ENCODE measurements at regions not wholly inside any gene's neighbourhood (a gene's known extent, or its start where the extent isn't known, plus 50 kb on each side); places are given as distances from the start of the nearest gene placed in this dataset.

DNA sequence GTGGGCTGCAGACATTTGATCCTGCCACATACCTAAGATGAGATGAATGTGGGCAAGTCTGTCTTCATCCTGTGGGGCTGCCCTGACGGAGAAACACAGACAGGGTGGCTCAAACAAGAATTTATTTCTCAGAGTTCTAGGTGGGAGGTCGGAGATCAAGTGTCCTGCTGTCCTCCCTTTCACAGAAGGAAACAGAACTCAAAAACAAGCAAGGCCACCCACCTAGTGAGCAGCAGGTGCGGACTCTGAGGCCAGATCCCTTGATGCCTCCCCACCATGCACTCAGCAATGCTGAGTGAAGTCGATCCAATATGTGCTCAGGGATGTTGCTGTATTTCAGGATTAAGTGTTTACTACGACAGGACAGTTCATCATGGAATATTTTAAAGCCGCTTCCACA lies 63.0 kb upstream of the SNTG2 start:
- Histone ChIP-seq H3K4me1 (ENCODE audit: control insufficient read depth in 3 of 3, insufficient read depth in 3 of 3, low read length in 3 of 3) (peaks cover 0 to 5% (median 3%) of the 10 kb centered on the region in 3 donors), H3K36me3 (ENCODE audit: control insufficient read depth in 3 of 3, insufficient read depth in 3 of 3, low read length in 3 of 3) (no peaks in the 10 kb centered on the region), H3K9ac (ENCODE audit: low read depth in 1 of 3, low read length in 3 of 3) (no peak overlapping the region), H3K4me3 (ENCODE audit: low read length in 3 of 3) (no peak overlapping the region), H3K27ac (ENCODE audit: low read depth, low read length) (no peak overlapping the region), H3K9me3 (ENCODE audit: control insufficient read depth in 3 of 3, low read length in 3 of 3) (no peaks in the 10 kb centered on the region), H3K27me3 (ENCODE audit: control insufficient read depth in 3 of 3, insufficient read depth in 3 of 3, low read length in 3 of 3) (peaks cover 12 to 50% (median 25%) of the 10 kb centered on the region in 3 donors)

DNA sequence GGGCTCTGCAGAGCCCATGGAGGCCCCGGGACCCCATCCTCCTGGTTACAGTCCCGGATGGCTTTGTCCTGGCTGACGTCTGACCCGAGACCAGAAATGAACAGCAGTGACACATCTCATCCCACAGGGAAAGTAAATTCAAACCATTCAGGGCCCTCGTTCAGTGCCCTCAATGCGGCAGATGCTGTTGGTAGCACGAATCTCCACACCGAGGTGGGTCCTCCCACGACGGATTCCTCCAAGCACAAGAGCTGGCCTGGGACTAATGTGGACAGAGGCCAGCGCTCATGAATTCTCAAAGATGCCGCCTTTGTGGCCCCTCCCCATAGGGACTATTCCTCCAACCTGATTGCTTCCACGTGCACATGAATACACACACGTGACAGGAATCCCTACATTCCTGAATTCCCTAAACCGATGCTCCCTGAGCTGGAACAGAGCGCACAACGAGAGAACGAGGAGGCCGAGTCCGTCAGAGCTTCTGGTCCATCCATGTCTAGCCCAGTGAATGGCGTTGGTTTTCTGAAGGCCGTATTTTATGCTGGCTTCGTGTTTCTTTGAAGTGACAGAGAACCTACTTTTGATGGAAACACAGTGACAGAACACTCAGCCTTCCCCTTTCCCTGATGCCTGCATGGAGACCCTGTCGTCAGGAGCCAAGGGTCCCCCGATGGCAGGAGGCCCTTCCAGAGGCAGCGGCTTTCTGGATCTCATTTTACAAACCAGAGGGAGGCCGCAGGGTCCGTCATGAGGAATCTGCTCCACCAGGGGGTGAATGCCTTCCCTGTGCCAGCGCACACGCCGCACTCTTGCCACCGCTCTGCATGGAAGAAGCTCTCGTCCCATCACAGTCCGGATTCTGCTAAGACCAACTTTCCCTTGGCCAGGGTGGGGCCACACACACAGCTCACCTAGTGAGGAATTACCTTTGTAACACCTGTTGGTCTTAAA lies 64.3 kb upstream of the SNTG2 start:
- peaks cover 16 to 56% (median 31%) of the 10 kb centered on the region in 3 donors for H3K27me3 ChIP-seq (ENCODE audit: control insufficient read depth in 3 of 3, insufficient read depth in 3 of 3, low read length in 3 of 3)
- H3K9ac ChIP-seq (ENCODE audit: low read depth in 1 of 3, low read length in 3 of 3), result no peak overlapping the region
- H3K36me3 ChIP-seq (ENCODE audit: control insufficient read depth in 3 of 3, insufficient read depth in 3 of 3, low read length in 3 of 3), result no peaks in the 10 kb centered on the region
- peaks cover 0 to 5% (median 3%) of the 10 kb centered on the region in 3 donors for H3K4me1 ChIP-seq (ENCODE audit: control insufficient read depth in 3 of 3, insufficient read depth in 3 of 3, low read length in 3 of 3)
- no peak overlapping the region for H3K27ac ChIP-seq (ENCODE audit: low read depth, low read length)
- no peaks in the 10 kb centered on the region for H3K9me3 ChIP-seq (ENCODE audit: control insufficient read depth in 3 of 3, low read length in 3 of 3)
- no peak overlapping the region for H3K4me3 ChIP-seq (ENCODE audit: low read length in 3 of 3)

DNA sequence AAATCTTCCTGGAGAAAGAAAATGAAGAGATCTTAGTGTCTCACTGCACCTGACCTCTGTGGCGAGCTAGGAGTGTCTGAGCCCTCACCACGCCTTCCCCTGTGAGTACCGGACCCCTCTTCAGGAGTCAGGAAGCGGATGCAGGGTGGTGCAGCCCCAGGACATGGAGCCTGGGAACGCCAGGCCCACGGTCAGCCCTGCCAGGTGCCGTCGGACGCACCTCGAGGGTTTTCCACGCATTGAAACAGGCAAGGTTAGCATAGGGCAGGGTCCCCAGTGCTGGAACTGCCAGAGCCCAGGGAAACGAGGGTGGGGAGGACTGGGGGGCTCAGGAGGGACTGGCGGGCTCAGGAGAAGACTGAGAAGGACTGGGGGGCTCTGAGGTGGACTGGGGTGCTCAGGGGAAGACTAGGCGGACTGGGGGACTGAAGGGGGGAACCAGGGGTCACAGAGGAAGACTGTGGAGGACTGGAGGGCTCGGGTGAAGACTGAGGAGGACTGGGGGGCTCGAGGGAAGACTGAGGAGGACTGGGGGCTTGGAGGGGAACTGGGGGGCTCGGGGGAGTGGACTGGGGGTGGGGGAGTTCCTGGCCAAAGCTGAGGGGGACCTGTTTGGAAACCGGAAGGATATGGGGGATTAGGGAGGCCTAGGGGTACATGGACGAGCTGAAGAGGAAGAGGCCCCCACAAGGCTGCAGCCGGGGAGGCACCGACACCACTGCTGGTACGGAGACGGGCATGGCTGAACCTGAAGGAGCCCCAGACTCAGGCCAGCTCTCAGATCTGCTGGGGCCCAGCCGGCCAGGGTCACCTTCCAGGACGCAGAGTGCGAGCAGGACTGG lies 65.2 kb upstream of the SNTG2 start:
- Histone ChIP-seq H3K9me3 (ENCODE audit: control insufficient read depth in 3 of 3, low read length in 3 of 3) (no peaks in the 10 kb centered on the region), H3K36me3 (ENCODE audit: control insufficient read depth in 3 of 3, insufficient read depth in 3 of 3, low read length in 3 of 3) (no peaks in the 10 kb centered on the region), H3K4me3 (ENCODE audit: low read length in 3 of 3) (no peak overlapping the region), H3K27ac (ENCODE audit: low read depth, low read length) (no peak overlapping the region), H3K27me3 (ENCODE audit: control insufficient read depth in 3 of 3, insufficient read depth in 3 of 3, low read length in 3 of 3) (peaks cover 22 to 65% (median 40%) of the 10 kb centered on the region in 3 donors), H3K4me1 (ENCODE audit: control insufficient read depth in 3 of 3, insufficient read depth in 3 of 3, low read length in 3 of 3) (peaks cover 0 to 5% (median 3%) of the 10 kb centered on the region in 3 donors), H3K9ac (ENCODE audit: low read depth in 1 of 3, low read length in 3 of 3) (no peak overlapping the region)

DNA sequence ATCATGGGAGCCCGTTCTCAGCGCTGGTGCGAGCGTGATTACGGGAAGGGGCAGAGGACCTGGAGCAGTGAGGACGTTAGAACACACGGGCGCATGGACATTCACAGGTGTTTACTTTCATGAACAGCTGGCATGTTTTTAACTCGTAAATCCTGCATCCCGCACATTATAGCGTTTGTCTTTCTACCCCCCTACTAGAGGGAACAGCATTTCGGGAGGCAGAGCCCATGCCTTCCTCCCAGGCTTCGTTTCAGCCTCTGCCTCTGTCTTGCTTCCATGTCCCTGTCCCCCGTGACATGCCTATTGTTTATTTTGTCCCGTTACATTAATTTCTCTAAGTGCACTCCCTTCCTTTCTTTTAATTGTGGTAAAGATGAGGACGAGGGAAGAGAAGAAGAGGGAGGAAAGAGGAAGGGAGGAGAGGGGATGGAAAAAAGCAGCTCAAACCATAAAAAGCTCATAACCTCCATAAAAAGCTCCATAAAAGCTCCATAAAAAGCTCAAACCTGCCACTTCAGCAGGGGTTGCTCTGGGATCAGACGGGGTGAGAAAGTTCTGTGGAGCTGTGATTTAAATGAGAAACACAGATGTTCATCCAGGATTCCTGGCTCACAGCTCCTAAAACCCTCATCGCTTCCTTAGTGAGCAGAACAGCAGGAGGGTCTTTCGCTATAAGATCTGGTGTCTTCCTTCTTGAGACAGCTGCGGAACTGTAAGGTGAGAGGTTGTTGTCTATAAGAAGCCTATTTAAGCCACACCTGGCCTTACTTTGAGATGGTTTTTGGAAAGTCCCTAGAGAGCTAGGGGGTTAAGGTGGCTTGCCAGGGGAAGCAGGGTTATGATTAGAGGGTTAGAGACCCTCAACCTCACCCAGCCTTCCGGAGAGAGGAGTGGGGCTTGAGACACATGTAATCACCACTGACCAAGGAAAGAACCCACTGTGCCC lies 66.6 kb upstream of the SNTG2 start:
- Histone ChIP-seq H3K4me3 (ENCODE audit: low read length in 3 of 3) (peak overlapping the region in 1 of 3 donors; percentile 13), H3K36me3 (ENCODE audit: control insufficient read depth in 3 of 3, insufficient read depth in 3 of 3, low read length in 3 of 3) (no peaks in the 10 kb centered on the region), H3K27ac (ENCODE audit: low read depth, low read length) (no peak overlapping the region), H3K9me3 (ENCODE audit: control insufficient read depth in 3 of 3, low read length in 3 of 3) (no peaks in the 10 kb centered on the region), H3K9ac (ENCODE audit: low read depth in 1 of 3, low read length in 3 of 3) (no peak overlapping the region), H3K4me1 (ENCODE audit: control insufficient read depth in 3 of 3, insufficient read depth in 3 of 3, low read length in 3 of 3) (peaks cover 0 to 5% (median 3%) of the 10 kb centered on the region in 3 donors), H3K27me3 (ENCODE audit: control insufficient read depth in 3 of 3, insufficient read depth in 3 of 3, low read length in 3 of 3) (peaks cover 22 to 66% (median 41%) of the 10 kb centered on the region in 3 donors)

DNA sequence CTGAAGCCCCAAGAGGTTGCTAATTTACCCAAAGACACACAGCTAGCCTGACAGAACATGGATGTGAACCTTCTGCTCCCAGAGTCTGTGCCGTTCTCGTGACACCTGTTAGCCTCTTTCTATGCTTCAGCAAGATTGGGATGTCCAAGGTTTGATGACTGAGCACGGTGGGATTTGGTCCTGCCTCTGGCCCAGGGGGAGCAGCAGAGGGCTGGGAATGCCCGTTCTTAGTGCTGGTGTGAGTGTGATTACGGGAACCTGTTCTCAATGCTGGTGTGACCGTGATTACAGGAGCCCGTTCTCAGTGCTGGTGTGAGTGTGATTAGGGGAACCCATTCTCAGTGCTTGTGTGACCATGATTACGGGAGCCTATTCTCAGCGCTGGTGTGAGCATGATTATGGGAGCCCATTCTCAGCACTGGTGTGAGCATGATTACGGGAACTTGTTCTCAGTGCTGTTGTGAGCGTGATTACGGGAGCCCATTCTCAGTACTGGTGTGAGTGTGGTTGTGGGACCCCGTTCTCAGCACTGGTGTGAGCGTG lies 67.3 kb upstream of the SNTG2 start:
- peaks cover 22 to 62% (median 41%) of the 10 kb centered on the region in 3 donors for H3K27me3 ChIP-seq (ENCODE audit: control insufficient read depth in 3 of 3, insufficient read depth in 3 of 3, low read length in 3 of 3)
- peaks cover 0 to 5% (median 3%) of the 10 kb centered on the region in 3 donors for H3K4me1 ChIP-seq (ENCODE audit: control insufficient read depth in 3 of 3, insufficient read depth in 3 of 3, low read length in 3 of 3)
- H3K27ac ChIP-seq (ENCODE audit: low read depth, low read length), result no peak overlapping the region
- no peaks in the 10 kb centered on the region for H3K9me3 ChIP-seq (ENCODE audit: control insufficient read depth in 3 of 3, low read length in 3 of 3)
- peak overlapping the region in 1 of 3 donors; percentile 13 for H3K4me3 ChIP-seq (ENCODE audit: low read length in 3 of 3)
- H3K36me3 ChIP-seq (ENCODE audit: control insufficient read depth in 3 of 3, insufficient read depth in 3 of 3, low read length in 3 of 3), result no peaks in the 10 kb centered on the region
- no peak overlapping the region for H3K9ac ChIP-seq (ENCODE audit: low read depth in 1 of 3, low read length in 3 of 3)

DNA sequence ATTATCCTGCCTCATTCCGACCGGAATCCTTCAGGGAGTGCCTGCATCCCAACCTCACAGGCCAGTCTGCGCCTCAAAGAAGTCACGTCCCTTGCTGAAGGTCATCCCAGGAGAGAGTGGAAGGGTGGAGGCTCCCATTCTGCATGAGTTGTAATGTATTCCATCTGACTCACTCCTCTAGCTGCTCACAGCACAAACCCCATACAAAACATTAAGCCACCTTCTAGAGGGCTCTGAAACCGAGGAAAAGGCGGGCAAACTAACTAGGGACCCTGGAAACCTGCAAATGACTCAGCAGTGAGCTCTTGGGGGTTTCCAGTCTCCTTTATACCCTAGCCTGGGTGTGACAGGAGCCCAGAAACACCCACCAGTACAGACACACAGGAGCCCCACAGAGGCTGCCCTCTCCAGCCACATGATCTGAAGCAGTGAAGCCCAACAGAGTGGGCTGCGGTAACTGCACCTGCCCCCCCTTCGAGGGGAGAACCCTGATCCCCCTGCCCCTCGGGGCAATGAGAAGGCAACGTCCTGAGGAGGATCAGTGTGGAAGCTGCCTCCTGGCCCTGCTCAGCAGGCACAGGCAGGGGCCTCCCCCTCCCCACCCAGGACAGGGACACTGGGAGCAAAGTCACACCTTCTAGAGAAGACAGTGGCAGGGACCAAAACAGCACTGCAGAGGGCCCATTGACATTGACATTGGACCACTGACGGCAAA lies 69.3 kb upstream of the SNTG2 start:
- H3K27ac ChIP-seq (ENCODE audit: low read depth, low read length), result no peak overlapping the region
- no peaks in the 10 kb centered on the region for H3K36me3 ChIP-seq (ENCODE audit: control insufficient read depth in 3 of 3, insufficient read depth in 3 of 3, low read length in 3 of 3)
- peaks cover 22 to 52% (median 37%) of the 10 kb centered on the region in 3 donors for H3K27me3 ChIP-seq (ENCODE audit: control insufficient read depth in 3 of 3, insufficient read depth in 3 of 3, low read length in 3 of 3)
- no peaks in the 10 kb centered on the region for H3K9me3 ChIP-seq (ENCODE audit: control insufficient read depth in 3 of 3, low read length in 3 of 3)
- H3K9ac ChIP-seq (ENCODE audit: low read depth in 1 of 3, low read length in 3 of 3), result no peak overlapping the region
- H3K4me3 ChIP-seq (ENCODE audit: low read length in 3 of 3), result no peak overlapping the region
- H3K4me1 ChIP-seq (ENCODE audit: control insufficient read depth in 3 of 3, insufficient read depth in 3 of 3, low read length in 3 of 3), result peaks cover 0 to 5% (median 3%) of the 10 kb centered on the region in 3 donors

DNA sequence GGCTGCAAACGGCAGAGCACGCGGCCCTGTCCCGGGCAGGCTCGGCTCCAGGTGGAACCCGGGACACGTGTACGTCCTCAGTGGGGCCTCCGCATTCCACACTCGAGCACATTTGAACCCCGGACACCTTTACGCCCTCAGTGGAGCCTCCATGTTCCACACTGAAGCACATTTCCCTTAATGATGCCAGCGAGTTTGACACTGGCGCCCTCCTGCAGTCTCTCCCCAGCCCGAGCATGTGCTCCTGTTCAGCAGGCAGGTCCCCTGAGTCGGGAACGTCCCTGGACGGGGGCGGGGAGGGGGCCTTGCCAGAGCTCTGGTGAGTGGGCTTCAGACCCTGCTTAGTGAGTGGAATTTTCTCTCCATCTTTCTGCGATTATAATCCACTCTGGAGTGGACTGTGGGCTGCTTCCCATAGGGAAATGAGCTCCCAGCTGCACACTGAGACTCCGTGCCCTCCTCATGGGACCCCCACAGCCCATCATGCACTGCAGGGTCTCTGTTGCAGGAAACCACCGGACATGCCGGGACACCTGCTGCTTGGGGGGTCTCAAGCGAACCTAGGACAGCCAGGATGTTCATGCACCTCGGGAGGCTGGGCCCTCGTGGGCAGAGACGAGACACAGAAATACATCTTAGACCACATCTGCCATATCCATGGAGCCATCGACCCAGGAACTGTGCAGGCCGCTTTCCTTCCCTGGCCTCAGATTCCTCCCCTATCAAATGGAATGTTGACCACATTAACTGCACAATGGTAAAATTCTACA lies 70.3 kb upstream of the SNTG2 start:
- Histone ChIP-seq H3K9ac (ENCODE audit: low read depth in 1 of 3, low read length in 3 of 3) (no peak overlapping the region), H3K27me3 (ENCODE audit: control insufficient read depth in 3 of 3, insufficient read depth in 3 of 3, low read length in 3 of 3) (peaks cover 22 to 47% (median 40%) of the 10 kb centered on the region in 3 donors)

DNA sequence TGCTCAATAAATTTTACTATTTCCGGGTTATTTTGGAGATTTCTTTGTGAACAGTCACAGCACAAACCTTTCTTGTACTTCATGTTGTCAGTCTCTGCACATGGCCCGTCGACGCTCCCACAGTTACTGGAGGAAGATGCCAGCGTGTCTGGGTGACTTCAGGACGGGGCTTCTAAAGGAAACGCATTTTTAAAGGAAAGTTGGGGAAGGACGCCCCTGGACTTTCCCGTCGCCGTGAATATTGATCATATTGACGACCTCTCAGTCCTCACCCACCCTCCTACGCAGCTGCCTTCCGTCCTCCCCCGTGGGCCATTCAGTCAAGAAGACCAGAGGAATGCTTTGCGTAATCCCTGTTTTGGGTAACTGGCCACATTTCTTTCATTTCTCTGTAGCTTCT lies 71.1 kb upstream of the SNTG2 start:
- Histone ChIP-seq H3K27me3 (ENCODE audit: control insufficient read depth in 3 of 3, insufficient read depth in 3 of 3, low read length in 3 of 3) (peaks cover 22 to 42% (median 37%) of the 10 kb centered on the region in 3 donors), H3K4me1 (ENCODE audit: control insufficient read depth in 3 of 3, insufficient read depth in 3 of 3, low read length in 3 of 3) (peaks cover 0 to 5% (median 3%) of the 10 kb centered on the region in 3 donors)

More for the DNA sequence above, 70.3 kb upstream of the SNTG2 start:
- Histone ChIP-seq H3K9me3 (ENCODE audit: control insufficient read depth in 3 of 3, low read length in 3 of 3) (no peaks in the 10 kb centered on the region), H3K36me3 (ENCODE audit: control insufficient read depth in 3 of 3, insufficient read depth in 3 of 3, low read length in 3 of 3) (no peaks in the 10 kb centered on the region), H3K27ac (ENCODE audit: low read depth, low read length) (no peak overlapping the region), H3K4me3 (ENCODE audit: low read length in 3 of 3) (no peak overlapping the region), H3K4me1 (ENCODE audit: control insufficient read depth in 3 of 3, insufficient read depth in 3 of 3, low read length in 3 of 3) (peaks cover 0 to 5% (median 3%) of the 10 kb centered on the region in 3 donors)

More for the DNA sequence above, 71.1 kb upstream of the SNTG2 start:
- H3K9me3 ChIP-seq (ENCODE audit: control insufficient read depth in 3 of 3, low read length in 3 of 3), result no peaks in the 10 kb centered on the region
- H3K9ac ChIP-seq (ENCODE audit: low read depth in 1 of 3, low read length in 3 of 3), result no peak overlapping the region
- no peaks in the 10 kb centered on the region for H3K36me3 ChIP-seq (ENCODE audit: control insufficient read depth in 3 of 3, insufficient read depth in 3 of 3, low read length in 3 of 3)
- H3K27ac ChIP-seq (ENCODE audit: low read depth, low read length), result no peak overlapping the region
- no peak overlapping the region for H3K4me3 ChIP-seq (ENCODE audit: low read length in 3 of 3)
